Endothelial cell of umbilical vein (primary cell): ENCODE measurements at regions not wholly inside any gene's neighbourhood (a gene's known extent, or its start where the extent isn't known, plus 50 kb on each side); places are given as distances from the start of the nearest gene placed in this dataset.

Experiments used
- BruUV-seq: library from RNA; stranded (reverse); fragments of 400-500 nt; replicated peaks from 2 replicates; lab custom pipeline; 2021; lab: Mats Ljungman, UMichigan
- CTCF ChIA-PET: fragments of 300-600, 350-600 bp; sonication (Branson Sonifier 250); formaldehyde crosslinking; loops from one replicate; lab custom pipeline; 2021; ENCODE audit warnings: antibody characterized with exemption, inconsistent platforms; lab: Charles Lee
- POLR2A ChIA-PET: fragments of 300-600, 350-600 bp; sonication (Branson Sonifier 250); formaldehyde crosslinking; loops from one replicate; lab custom pipeline; 2021; ENCODE audit warnings: antibody characterized with exemption, inconsistent platforms; lab: Charles Lee
- DNase-seq: peaks from one replicate; pipeline ENCODE4 v3.0.0-alpha.2; 2011; ENCODE audit warnings: low read depth, low spot score
- FAIRE-seq: peaks from 2 replicates; lab custom pipeline; 2011; peaks lifted over from hg19 to GRCh38; lab: Jason Lieb, UNC
- H2AFZ ChIP-seq: 2 replicates; pipeline ENCODE4 v1.6.0; 2012; ENCODE audit warnings: low read depth, low read length, control low read depth, inconsistent platforms
- H3K27ac ChIP-seq: 2 replicates; pipeline ENCODE4 v1.5.1; 2011; ENCODE audit warnings: low read depth, mild to moderate bottlenecking, control low read depth, low read length, moderate library complexity; ENCODE audit not compliant: insufficient read depth
- H3K27me3 ChIP-seq, 2 experiments: 2 replicates each; pipeline versions ENCODE4 v1.6.0 to v1.6.1; 2011; ENCODE audit warnings: low read length in 2 of 2, mixed read lengths in 1 of 2; ENCODE audit not compliant: control insufficient read depth in 2 of 2, insufficient read depth in 2 of 2
- H3K36me3 ChIP-seq, 2 experiments: 2 replicates in 1 of 2; 3 replicates in 1 of 2; pipeline ENCODE4 v1.5.1; 2011; ENCODE audit warnings: low read length in 2 of 2, mild to moderate bottlenecking in 1 of 2, moderate library complexity in 1 of 2; ENCODE audit not compliant: control insufficient read depth in 2 of 2, insufficient read depth in 2 of 2; ENCODE audit errors: extremely low read depth in 1 of 2
- H3K4me1 ChIP-seq: 3 replicates; pipeline ENCODE4 v1.5.1; 2011; ENCODE audit warnings: mild to moderate bottlenecking, low read length; ENCODE audit not compliant: control insufficient read depth, insufficient read depth; ENCODE audit errors: extremely low read depth
- H3K4me2 ChIP-seq: 2 replicates; pipeline ENCODE4 v1.6.1; 2011; ENCODE audit warnings: low read length, control low read depth, mixed read lengths; ENCODE audit not compliant: insufficient read depth
- H3K4me3 ChIP-seq, 3 experiments: fragments of 200-600 bp in 1 of 3; sonication (generic), shearing (Covaris generic) in 1 of 3; replicated peaks in 1 of 3; 2 replicates each; pipeline ENCODE4 v1.5.1; 2011 to 2016; ENCODE audit warnings: control low read depth in 3 of 3, low read length in 3 of 3, mild to moderate bottlenecking in 2 of 3, inconsistent platforms in 1 of 3, low read depth in 1 of 3, moderate library complexity in 1 of 3; ENCODE audit not compliant: insufficient read depth in 1 of 3
- H3K79me2 ChIP-seq: 2 replicates; pipeline ENCODE4 v1.6.0; 2012; ENCODE audit warnings: low read length, inconsistent platforms; ENCODE audit not compliant: control insufficient read depth, insufficient read depth
- H3K9ac ChIP-seq: replicated peaks from 2 replicates; pipeline ENCODE3; 2011; ENCODE audit warnings: low read length, control low read depth; ENCODE audit not compliant: insufficient read depth; ENCODE audit errors: extremely low read depth
- H3K9me1 ChIP-seq: replicated peaks from 3 replicates; pipeline ENCODE4 v1.6.0; 2011; ENCODE audit warnings: mild to moderate bottlenecking, low read length; ENCODE audit not compliant: control insufficient read depth, insufficient read depth; ENCODE audit errors: extremely low read depth
- H3K9me3 ChIP-seq: replicated peaks from 2 replicates; pipeline ENCODE4 v1.5.1; 2012; ENCODE audit warnings: low read length, inconsistent platforms; ENCODE audit not compliant: control insufficient read depth, insufficient read depth
- H4K20me1 ChIP-seq: replicated peaks from 2 replicates; pipeline ENCODE3; 2011; ENCODE audit warnings: mild to moderate bottlenecking, low read length; ENCODE audit not compliant: control insufficient read depth, insufficient read depth; ENCODE audit errors: extremely low read depth
- EZH2 ChIP-seq: IDR thresholded peaks from 2 replicates; pipeline ENCODE4 v1.6.1; 2012; ENCODE audit warnings: borderline replicate concordance, low read depth, mild to moderate bottlenecking, moderate library complexity, low read length, inconsistent platforms; ENCODE audit not compliant: severe bottlenecking
- FOS ChIP-seq: IDR thresholded peaks from 2 replicates; pipeline ENCODE4 v1.6.1; 2011; ENCODE audit warnings: mild to moderate bottlenecking, low read length, moderate library complexity, borderline replicate concordance; ENCODE audit not compliant: insufficient read depth
- GATA2 ChIP-seq: IDR thresholded peaks from 2 replicates; pipeline ENCODE4 v1.7.0; 2011; ENCODE audit warnings: low read depth, mild to moderate bottlenecking, moderate library complexity, mixed read lengths, low read length; ENCODE audit not compliant: insufficient read length, insufficient read depth
- JUN ChIP-seq: IDR thresholded peaks from 2 replicates; pipeline ENCODE4 v1.6.1; 2011; ENCODE audit warnings: borderline replicate concordance, low read depth; ENCODE audit not compliant: insufficient read length, insufficient read depth
- MYC ChIP-seq: IDR thresholded peaks from one replicate; pipeline ENCODE4 v1.6.1; 2011; ENCODE audit warnings: mild to moderate bottlenecking, low read depth, low read length
- POLR2A ChIP-seq: IDR thresholded peaks from 2 replicates; pipeline ENCODE4 v1.6.1; 2012; ENCODE audit warnings: low read depth, mild to moderate bottlenecking, control low read depth, low read length
- POLR2AphosphoS5 ChIP-seq: IDR thresholded peaks from 2 replicates; pipeline ENCODE4 v1.6.1; 2012; ENCODE audit warnings: low read depth, mild to moderate bottlenecking, control low read depth, low read length, moderate library complexity; ENCODE audit not compliant: insufficient read depth
- dilution Hi-C: fragments of 300-500 bp; cut with MboI; formaldehyde crosslinking; loops from one replicate; pipeline ENCODE4 v1.15.0; 2019; ENCODE audit warnings: low sequenced_read_pairs; ENCODE audit not compliant: extremely low pct_ligation_motif_present
- intact Hi-C: fragments of 100-400 bp; cut with micrococcal nuclease; formaldehyde crosslinking; loops from one replicate; pipeline ENCODE4 v1.10.0; 2022
- TF ChIP-seq, protein P1 (sequence below): IDR thresholded peaks from 2 replicates; pipeline ENCODE4 v1.6.1; 2011; ENCODE audit not compliant: insufficient read depth, insufficient read length
- TF ChIP-seq, protein P2 (sequence below), 2 donors: IDR thresholded peaks; 1 replicate in 1 of 2; 2 replicates in 1 of 2; pipeline ENCODE4 v1.5.1; 2011; ENCODE audit warnings: low read length in 2 of 2, mild to moderate bottlenecking in 2 of 2, moderate library complexity in 2 of 2, control low read depth in 1 of 2, inconsistent platforms in 1 of 2, low read depth in 1 of 2; ENCODE audit not compliant: insufficient read depth in 1 of 2; ENCODE audit errors: extremely low read depth in 1 of 2

DNA sequence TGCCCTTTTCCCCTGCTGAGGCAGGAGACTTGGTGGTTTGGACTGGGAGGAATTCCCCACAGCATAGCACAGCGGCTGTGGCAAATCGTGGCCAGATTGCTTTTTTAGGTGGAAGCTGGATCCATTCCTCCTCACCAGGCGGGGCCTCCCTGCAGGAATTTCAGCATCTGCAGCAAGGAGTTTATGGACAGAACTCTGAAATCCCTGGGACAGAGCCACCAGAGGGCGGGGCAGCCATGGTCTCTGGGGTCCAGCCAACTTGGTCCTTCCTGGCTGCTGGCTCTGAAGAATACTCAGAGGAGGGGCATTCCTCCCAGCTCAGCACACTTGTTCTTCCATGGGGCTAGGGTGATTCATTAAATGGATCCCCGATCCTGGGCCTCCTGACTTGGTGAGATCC, 794.3 kb downstream of the SH3BGRL start:
- intact Hi-C loops, result no loop called here
- Histone ChIP-seq H2AFZ (no peak overlapping the region), H3K36me3 (no peaks in the 10 kb centered on the region), H3K9ac (no peak overlapping the region), H3K9me3 (no peaks in the 10 kb centered on the region), H3K9me1 (no peaks in the 10 kb centered on the region), H3K79me2 (no peaks in the 10 kb centered on the region), H4K20me1 (no peaks in the 10 kb centered on the region), H3K27me3 (no peaks in the 10 kb centered on the region), H3K4me2 (no peak overlapping the region), H3K4me3 (no peak overlapping the region), H3K4me1 (no peaks in the 10 kb centered on the region), H3K27ac (no peak overlapping the region)
- CTCF ChIA-PET, result no interaction called here
- FAIRE-seq (no peak), DNase-seq (no peak)
- POLR2A ChIA-PET, result no interaction called here
- dilution Hi-C loops, result no loop called here
- BruUV-seq, result no TSS peak
- TF ChIP-seq, protein P1, sequence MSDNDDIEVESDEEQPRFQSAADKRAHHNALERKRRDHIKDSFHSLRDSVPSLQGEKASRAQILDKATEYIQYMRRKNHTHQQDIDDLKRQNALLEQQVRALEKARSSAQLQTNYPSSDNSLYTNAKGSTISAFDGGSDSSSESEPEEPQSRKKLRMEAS, result no peak
- TF ChIP-seq POLR2AphosphoS5 (no peak), EZH2 (no peak), FOS (no peak), POLR2A (no peak), GATA2 (no peak), MYC (no peak), JUN (no peak)
- TF ChIP-seq, protein P2, sequence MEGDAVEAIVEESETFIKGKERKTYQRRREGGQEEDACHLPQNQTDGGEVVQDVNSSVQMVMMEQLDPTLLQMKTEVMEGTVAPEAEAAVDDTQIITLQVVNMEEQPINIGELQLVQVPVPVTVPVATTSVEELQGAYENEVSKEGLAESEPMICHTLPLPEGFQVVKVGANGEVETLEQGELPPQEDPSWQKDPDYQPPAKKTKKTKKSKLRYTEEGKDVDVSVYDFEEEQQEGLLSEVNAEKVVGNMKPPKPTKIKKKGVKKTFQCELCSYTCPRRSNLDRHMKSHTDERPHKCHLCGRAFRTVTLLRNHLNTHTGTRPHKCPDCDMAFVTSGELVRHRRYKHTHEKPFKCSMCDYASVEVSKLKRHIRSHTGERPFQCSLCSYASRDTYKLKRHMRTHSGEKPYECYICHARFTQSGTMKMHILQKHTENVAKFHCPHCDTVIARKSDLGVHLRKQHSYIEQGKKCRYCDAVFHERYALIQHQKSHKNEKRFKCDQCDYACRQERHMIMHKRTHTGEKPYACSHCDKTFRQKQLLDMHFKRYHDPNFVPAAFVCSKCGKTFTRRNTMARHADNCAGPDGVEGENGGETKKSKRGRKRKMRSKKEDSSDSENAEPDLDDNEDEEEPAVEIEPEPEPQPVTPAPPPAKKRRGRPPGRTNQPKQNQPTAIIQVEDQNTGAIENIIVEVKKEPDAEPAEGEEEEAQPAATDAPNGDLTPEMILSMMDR (IDR thresholded peaks at IDR 0.05; ENCODE audit: extremely low read depth in 1 of 2, insufficient read depth in 1 of 2, low read depth in 1 of 2, low read length in 2 of 2), result no peak
